GM12891 (cell line): ENCODE measurements at regions not wholly inside any gene's neighbourhood (a gene's known extent, or its start where the extent isn't known, plus 50 kb on each side); places are given as distances from the start of the nearest gene placed in this dataset.

Source experiments
- POLR2A ChIP-seq: IDR thresholded peaks from 2 replicates; pipeline ENCODE4 v1.6.1; 2011; ENCODE audit warnings: low read depth, low read length, control low read depth
- POLR2AphosphoS5 ChIP-seq: IDR thresholded peaks from 2 replicates; pipeline ENCODE4 v1.6.1; 2011; ENCODE audit warnings: low read depth, low read length, control low read depth
- POU2F2 ChIP-seq: IDR thresholded peaks from 2 replicates; pipeline ENCODE4 v1.6.1; 2011; ENCODE audit warnings: low read depth, mild to moderate bottlenecking, control low read depth, low read length, moderate library complexity
- SPI1 ChIP-seq: IDR thresholded peaks from 2 replicates; pipeline ENCODE4 v1.6.1; 2011; ENCODE audit warnings: low read depth, low read length, control low read depth
- TAF1 ChIP-seq: IDR thresholded peaks from 2 replicates; pipeline ENCODE4 v1.6.1; 2011; ENCODE audit warnings: low read depth, low read length, control low read depth

DNA sequence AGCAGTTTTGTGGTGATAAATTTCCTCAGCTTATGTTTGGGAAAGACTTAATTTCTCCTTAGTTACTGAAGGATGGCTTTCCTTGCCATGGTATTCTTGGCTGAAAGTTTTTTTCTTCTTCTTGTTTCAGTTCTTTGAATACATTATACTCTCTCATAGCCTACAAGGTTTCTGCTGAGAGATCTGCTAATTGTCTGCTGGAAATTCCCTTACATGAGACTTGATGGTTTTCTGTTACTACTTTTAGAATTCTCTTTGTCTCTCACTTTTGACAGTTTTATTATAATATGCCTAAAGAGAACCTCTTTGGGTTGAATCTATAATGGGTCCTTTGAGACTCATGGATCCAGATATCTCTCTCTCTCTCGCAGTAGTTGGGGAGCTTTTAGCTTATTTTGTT is 693.6 kb downstream of the PRELID2 start:
- TF ChIP-seq POLR2AphosphoS5: no peak
- no peak for TF ChIP-seq POLR2A
- no peak for TF ChIP-seq TAF1
- no peak for TF ChIP-seq POU2F2
- no peak for TF ChIP-seq SPI1
